COLO668 (cell line): ENCODE measurements at regions not wholly inside any gene's neighbourhood (a gene's known extent, or its start where the extent isn't known, plus 50 kb on each side); places are given as distances from the start of the nearest gene placed in this dataset.
"Not testable (repeated sequence)": the region's sequence is repeated elsewhere in the genome, so short reads cannot be mapped to it uniquely, and the experiment has no call there.

Source experiments
- DNase-seq: peaks from one replicate; lab custom pipeline; 2025; ENCODE audit not compliant: unreplicated experiment; lab: John Stamatoyannopoulos, UW

DNA sequence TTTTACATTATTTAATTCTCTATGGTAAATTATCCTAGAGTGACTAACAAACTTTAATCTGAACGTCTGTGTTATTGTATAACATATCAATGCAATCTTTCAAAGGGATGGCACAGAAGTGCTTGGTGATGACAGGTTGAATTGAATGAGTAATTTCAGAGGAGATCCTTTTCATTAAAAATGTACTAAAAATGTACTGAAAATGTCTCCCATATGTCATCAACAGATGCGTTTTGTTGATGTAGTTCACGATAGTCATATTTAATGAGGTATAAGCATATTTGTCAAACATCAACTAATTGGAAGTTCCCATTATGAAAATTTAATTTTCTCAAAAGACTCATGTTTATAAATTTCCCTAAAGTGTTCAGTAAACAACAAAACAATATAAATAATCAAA, 1434.7 kb upstream of the PCDH20 start:
- DNase-seq: no peak

DNA sequence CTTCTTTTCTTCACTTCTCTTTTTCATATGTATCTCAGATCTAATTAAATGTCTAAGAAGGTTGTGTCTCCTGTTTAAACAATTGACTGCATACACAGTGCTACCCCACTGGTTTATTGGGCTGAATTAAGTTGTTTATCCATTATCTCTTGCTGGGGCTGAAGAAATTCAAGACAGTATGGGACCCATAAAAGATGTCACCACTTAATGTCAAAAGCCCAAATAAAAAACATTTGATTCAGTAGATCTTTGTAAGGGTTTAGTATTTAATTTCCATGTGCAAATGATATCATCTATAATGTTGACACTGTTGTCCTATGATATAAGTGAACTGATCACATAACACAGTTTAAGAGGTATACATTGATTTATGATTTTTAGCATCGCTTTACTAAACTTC, 1431.9 kb upstream of the PCDH20 start:
- DNase-seq: no peak

GRCh38 chr13:62846302-62846701, 1430.7 kb upstream of the PCDH20 start:
- DNase-seq: no peak

- DNase-seq: no peak
These were observed 1423.7 kb upstream of the PCDH20 start for GRCh38 chr13:62839338-62839737.

DNA sequence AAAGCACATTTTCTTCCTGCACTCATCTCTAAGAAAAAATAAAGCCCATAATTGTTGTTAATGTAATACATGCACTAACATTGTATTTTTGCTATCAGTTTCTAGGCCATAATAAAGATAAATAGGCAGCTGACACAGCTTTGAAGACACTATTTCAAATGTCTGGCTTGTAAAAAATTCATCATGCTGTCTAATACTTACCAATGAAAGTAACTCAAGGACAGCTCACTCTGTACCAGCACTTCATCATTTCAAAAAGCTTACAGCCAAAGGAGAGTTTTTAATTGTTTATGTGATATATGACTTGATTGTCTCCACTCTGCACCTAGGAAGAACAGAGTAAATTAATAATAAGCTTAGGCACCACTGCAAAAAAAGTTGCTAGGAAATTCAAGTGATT, 1423.3 kb upstream of the PCDH20 start:
- no peak for DNase-seq

DNA sequence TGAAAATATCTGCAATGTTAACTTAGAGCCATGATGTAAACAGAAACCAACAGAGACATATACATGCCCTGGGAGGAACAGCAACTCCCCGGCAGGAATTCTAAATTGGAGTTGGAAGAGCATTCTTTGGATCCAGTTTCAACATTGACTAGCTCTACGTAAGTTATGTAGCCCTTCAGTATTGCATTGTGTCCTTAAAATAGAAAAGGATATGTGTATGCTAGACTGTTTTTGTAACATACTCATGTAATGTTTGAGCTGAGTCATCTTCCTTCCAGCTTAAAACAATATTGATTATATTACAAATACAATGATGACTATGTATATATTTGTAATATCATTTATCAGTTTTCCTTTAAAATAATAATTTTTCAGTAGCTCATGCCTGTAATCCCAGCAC, 1422.2 kb upstream of the PCDH20 start:
- no peak for DNase-seq

GRCh38 chr13:62829486-62829885, 1413.8 kb upstream of the PCDH20 start:
- no peak for DNase-seq

- DNase-seq: no peak
These were observed 1384.3 kb upstream of the PCDH20 start for GRCh38 chr13:62799931-62800436.

GRCh38 chr13:62799038-62799535, 1383.4 kb upstream of the PCDH20 start:
- DNase-seq: no peak

DNA sequence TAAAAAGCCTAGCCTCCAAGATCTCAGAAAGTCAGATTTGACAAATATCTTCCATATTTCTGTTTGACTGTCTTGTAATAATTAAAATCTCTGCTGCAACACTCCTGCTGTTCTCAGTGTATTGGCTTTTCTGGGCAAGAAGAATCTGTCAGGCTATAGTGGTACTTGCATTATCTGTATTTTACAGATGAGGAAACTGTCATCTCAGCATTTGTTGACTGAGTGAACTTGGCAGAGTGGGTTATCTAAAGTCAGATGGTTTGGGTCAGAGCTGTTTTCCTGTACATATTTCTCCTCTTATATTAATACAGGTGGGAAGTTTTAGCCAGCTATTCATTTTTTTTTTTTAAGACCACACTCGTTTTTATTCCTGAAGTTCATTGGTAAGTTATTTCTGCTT, 1378.2 kb upstream of the PCDH20 start:
- DNase-seq: no peak

GRCh38 chr13:62781866-62782265, 1366.2 kb upstream of the PCDH20 start:
- no peak for DNase-seq

- DNase-seq: no peak
These were observed 1363.5 kb upstream of the PCDH20 start for GRCh38 chr13:62779161-62779560.

DNA sequence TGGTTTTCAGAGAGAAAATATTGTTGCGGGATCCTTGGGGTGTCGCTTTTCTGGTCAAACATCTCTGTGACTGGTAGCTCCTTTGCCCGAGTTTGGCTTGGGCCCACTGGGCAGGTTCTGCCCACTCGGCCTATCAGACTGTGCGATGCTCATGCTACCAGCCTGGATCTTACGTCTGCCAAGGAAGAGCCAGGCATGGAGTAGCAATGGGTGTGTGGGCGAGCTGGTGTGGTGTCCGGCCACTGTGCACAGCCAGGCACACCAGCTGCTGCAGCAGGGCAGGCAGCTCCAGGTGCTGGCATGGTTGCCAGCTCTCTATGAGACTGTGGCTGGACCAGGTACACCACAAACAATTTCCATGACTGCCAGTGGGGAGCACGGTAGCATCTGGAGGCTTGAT, 1351.8 kb upstream of the PCDH20 start:
- no peak for DNase-seq

DNA sequence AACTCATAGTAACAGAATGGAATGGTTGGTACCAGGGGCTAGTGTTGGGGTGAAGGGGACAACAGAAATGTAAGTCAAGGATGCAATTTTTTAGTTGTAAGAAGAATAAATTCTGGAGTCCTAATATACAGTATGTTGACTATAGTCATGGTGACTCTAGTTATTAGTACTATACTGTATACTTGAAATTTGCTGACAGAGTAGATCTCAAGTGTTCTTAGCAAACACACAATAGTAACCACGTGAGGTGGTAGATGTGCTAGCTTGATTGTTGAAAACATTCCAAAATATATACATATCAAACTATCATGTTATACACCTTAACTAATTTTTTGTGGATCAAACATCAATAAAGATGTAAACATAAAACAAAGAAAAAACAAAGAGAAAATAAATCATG, 1345.1 kb upstream of the PCDH20 start:
- DNase-seq: no peak

- DNase-seq: no peak
These were observed 1332.0 kb upstream of the PCDH20 start for GRCh38 chr13:62747629-62748028.

GRCh38 chr13:62747152-62747551, 1331.5 kb upstream of the PCDH20 start:
- no peak for DNase-seq

DNA sequence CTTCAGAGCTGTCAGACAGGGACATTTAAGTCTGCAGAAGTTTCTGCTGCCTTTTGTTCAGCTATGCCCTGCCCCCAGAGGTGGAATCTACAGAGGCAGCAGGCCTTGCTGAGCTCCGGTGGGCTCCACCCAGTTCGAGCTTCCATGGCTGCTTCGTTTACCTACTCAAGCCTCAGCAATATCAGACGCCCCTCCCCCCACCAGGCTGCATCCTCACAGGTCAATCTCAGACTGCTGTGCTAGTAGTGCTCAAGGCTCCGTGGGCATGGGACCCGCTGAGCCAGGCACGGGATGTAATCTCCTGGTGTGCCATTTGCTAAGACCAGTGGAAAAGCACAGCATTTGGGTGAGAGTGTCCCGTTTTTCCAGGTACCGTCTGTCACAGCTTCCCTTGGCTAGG, 1314.1 kb upstream of the PCDH20 start:
- not testable (repeated sequence) for DNase-seq

DNA sequence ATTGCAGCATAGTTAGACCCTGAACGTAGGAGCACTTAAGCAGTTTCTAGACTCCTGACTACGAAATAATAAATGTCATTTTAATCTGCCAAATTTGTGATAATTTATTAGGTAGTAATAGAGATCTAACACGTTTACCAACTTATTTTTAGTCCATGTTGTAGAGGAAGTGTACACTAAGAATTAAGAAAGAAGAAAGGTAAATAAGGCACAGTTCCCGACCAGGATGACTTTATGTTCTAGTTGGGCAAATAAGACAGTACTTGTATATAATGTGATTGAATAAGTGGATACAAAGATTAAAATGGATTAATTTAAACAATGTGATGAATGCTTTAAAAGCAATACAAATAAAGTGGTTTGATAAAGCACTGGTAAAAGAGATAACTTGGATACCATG, 1306.2 kb upstream of the PCDH20 start:
- no peak for DNase-seq

DNA sequence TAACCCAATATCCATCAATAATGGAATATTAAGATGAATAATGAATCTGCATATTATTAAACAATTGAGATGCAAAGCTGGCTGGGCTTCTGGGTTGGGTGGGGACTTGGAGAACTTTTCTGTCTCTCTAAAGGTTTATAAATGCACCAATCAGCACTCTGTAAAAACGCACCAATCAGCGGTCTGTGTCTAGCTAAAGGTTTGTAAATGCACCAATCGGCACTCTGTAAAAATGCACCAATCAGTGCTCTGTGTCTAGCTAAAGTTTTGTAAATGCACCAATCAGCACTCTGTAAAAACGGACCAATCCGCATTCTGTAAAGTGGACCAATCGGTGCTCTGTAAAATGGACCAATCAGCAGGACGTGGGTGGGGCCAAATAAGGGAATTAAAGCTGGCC, 1296.3 kb upstream of the PCDH20 start:
- DNase-seq: not testable (repeated sequence)

- DNase-seq: no peak
These were observed 1295.1 kb upstream of the PCDH20 start for GRCh38 chr13:62710787-62711186.

DNA sequence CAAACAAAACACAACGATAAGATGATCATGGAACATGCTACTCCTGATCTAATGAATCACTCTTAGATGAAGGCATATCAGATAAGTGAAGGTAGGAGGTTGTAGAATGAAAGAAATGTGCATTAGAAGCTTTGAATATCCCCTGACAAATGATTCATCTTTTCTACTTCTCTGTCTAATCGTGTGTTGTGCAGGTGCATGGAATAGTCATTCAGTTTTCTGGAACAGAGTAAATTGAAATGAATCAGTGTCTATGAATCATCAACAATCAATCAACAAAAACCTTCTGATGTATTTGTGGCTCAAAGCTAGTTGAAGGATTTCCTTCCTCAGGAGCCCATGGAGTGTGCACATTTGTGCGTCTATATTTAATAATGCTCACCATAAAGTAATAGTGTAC, 1290.4 kb upstream of the PCDH20 start:
- DNase-seq: no peak

DNA sequence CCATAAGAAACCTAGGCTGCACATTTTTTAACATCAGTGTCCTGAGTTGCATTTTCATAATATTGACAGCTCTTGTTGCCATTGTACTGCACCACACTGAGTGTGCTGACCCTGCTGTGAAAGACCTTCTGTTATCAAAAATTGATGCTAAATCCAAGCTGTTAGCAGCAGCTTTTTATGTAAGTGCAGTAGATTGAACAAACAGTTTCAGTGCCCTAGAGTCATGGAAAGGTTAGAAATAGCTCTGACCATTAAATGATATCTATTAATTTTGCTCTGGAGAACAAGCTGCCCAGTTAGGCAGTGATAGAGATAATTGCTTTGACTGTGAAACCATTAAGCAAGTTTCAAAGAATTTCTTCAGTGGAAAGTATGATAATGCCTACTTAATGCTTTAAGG, 1289.2 kb upstream of the PCDH20 start:
- no peak for DNase-seq

GRCh38 chr13:62702502-62702901, 1286.9 kb upstream of the PCDH20 start:
- no peak for DNase-seq

DNA sequence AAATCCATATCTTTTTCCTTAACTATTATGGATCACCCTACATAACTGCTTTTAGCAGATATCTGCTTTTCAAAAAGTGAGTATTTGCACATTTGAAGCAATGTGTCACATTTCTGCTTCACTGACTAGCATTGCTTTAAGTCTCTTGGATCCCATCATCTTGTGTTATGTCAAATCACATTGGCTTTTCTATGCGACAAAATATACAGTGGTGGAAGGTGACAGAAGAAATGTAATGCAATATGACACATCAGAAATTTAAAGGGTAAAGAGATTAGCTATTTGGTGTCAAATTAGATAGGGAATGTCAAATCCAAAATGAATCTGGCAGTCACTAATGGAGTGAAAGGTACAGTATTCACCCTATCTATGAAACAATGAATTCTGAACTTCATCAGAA, 1282.1 kb upstream of the PCDH20 start:
- no peak for DNase-seq
